Stimulated activated effector memory CD8-positive, alpha-beta T cell treated with anti-CD3 and anti-CD28 coated beads, Interleukin-12 subunit alpha, Interleukin-12 subunit beta, amount 100 ng/mL, for 72 hours (primary cell): ENCODE measurements at regions not wholly inside any gene's neighbourhood (a gene's known extent, or its start where the extent isn't known, plus 50 kb on each side); places are given as distances from the start of the nearest gene placed in this dataset.

Source experiments
- ATAC-seq: fragments of 150-1000 bp; cut with Tn5 transposase; 2 replicates; pipeline ENCODE4 v1.10.0; 2021
- DNase-seq, 2 donors: peaks; one replicate each; pipeline ENCODE4 v3.0.0; 2021 to 2022; ENCODE audit warnings: low spot score in 2 of 2
- H3K27ac Mint-ChIP-seq: one replicate; pipeline ENCODE4 v1.8.0; 2022; ENCODE audit warnings: mild to moderate bottlenecking, mixed read lengths
- H3K36me3 Mint-ChIP-seq: one replicate; pipeline ENCODE4 v1.8.0; 2022; ENCODE audit warnings: mild to moderate bottlenecking, mixed read lengths
- H3K4me1 Mint-ChIP-seq: one replicate; pipeline ENCODE4 v1.8.0; 2022; ENCODE audit warnings: mixed read lengths
- H3K4me3 Mint-ChIP-seq: one replicate; pipeline ENCODE4 v1.8.0; 2022; ENCODE audit warnings: mild to moderate bottlenecking, mixed read lengths
- H3K9me3 Mint-ChIP-seq: one replicate; pipeline ENCODE4 v1.8.0; 2022; ENCODE audit warnings: mixed read lengths

DNA sequence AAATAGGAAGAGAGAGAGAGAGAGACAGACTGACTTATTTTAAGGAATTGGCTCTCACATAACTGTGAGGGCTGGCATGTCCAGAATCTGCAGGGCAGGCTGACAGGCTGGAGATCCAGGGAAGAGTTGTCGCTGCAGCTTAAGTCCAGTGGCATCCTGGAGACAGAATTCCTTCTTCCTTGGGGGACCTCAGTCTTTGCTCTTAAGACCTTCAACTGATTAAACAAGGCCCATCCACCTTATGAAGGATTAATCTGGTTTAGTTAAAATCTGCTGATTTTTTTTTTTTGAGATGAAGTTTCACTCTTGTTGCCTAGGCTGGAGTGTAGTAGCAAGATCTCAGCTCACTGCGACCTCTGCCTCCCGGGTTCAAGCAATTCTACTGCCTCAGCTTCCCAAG is 128.0 kb upstream of the ALDH1A3 start:
- Mint-ChIP-seq H3K27ac (no peak overlapping the region), H3K4me3 (no peak overlapping the region)
- no peak for ATAC-seq

DNA sequence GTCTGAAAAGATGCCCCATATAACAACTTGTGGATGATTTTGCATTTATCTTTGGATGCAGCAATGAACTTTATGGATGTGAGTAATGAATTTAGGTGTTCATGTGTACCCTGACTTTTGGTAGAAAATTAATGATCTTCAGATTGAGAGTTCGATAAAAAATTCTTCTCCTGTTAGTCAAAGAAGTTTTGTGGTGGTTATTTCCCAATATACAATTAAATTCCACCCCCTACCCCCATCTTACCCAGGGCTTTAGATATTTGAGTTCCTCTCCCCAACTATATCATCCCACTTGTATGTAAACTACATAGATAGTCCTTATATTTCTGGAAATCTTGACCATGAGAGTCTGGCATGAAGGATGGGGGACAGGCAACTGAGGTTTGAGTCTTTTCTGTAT is 126.1 kb upstream of the ALDH1A3 start:
- DNase-seq = no peak
- no peak overlapping the region for H3K4me3 Mint-ChIP-seq
- H3K36me3 Mint-ChIP-seq = no peaks in the 10 kb centered on the region
- no peak overlapping the region for H3K27ac Mint-ChIP-seq
- H3K9me3 Mint-ChIP-seq = peaks cover 7% of the 10 kb centered on the region
- H3K4me1 Mint-ChIP-seq = no peaks in the 10 kb centered on the region
- no peak for ATAC-seq

More for the DNA sequence above, 128.0 kb upstream of the ALDH1A3 start:
- H3K4me1 Mint-ChIP-seq = no peaks in the 10 kb centered on the region
- no peaks in the 10 kb centered on the region for H3K36me3 Mint-ChIP-seq
- H3K9me3 Mint-ChIP-seq = peaks cover 12% of the 10 kb centered on the region
- no peak for DNase-seq

DNA sequence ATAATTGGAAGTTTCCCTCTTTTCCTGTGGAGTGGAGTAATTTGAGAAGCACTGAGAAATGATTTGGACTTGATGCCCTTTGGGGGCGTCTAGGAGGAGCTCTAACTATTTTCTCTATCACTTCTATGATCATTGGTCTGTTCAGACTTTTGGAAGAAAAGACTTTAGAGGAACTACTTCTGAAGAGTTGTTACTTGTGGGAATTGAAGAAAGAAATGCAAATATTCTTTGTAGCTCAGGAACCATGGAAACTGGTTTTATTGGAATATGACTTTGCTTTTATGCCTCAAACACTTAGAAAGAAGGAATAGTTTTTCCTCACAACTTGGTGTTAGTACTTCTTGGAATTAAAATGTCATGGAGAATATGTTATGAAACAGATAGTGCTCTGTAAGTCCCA is 122.0 kb upstream of the ALDH1A3 start:
- DNase-seq (no peak), ATAC-seq (no peak)
- no peak overlapping the region for H3K27ac Mint-ChIP-seq
- no peaks in the 10 kb centered on the region for H3K36me3 Mint-ChIP-seq
- no peaks in the 10 kb centered on the region for H3K9me3 Mint-ChIP-seq
- no peak overlapping the region for H3K4me3 Mint-ChIP-seq
- H3K4me1 Mint-ChIP-seq = no peaks in the 10 kb centered on the region

DNA sequence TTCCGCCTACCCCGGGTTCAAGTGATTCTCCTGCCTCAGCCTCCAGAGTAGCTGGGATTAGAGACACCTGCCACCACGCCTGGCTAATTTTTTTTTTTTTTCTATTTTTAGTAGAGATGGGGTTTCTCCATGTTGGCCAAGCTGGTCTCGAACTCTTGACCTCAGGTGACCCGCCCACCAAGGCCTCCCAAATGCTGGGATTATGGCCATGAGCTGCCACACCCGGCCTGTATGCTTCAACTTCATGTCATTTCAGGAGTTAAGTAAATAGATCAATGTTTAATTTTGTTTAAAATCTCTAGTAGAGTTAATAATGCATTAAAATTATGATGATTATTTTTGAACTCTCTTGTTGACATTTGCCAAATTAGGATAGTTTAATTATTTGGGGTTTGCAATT is 121.1 kb upstream of the ALDH1A3 start:
- H3K4me3 Mint-ChIP-seq = no peak overlapping the region
- no peaks in the 10 kb centered on the region for H3K4me1 Mint-ChIP-seq
- no peaks in the 10 kb centered on the region for H3K9me3 Mint-ChIP-seq
- H3K27ac Mint-ChIP-seq = no peak overlapping the region
- H3K36me3 Mint-ChIP-seq = no peaks in the 10 kb centered on the region
- ATAC-seq (no peak), DNase-seq (no peak)

DNA sequence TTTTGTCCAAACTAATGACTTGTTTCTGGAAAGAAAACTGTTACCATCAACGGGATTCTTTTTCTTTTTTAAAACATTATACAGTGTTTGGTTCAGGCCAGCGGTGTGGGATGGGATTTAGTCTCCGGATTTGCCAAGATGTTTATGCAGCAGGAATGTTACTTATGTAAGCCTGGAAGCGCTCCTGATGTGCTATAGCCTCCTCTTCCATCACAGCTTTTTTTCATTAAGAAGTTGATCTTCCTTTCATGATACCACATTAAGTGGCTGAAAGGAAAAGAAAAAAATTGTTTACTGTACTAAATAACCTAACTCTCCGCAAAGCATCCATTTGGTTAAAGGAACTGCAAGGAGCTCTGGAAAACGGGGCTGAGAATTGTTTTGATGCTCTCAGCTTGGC is 120.5 kb upstream of the ALDH1A3 start:
- ATAC-seq (no peak), DNase-seq (no peak)
- H3K36me3 Mint-ChIP-seq = no peaks in the 10 kb centered on the region
- no peak overlapping the region for H3K4me3 Mint-ChIP-seq
- H3K27ac Mint-ChIP-seq = no peak overlapping the region
- H3K4me1 Mint-ChIP-seq = no peaks in the 10 kb centered on the region
- H3K9me3 Mint-ChIP-seq = no peaks in the 10 kb centered on the region

DNA sequence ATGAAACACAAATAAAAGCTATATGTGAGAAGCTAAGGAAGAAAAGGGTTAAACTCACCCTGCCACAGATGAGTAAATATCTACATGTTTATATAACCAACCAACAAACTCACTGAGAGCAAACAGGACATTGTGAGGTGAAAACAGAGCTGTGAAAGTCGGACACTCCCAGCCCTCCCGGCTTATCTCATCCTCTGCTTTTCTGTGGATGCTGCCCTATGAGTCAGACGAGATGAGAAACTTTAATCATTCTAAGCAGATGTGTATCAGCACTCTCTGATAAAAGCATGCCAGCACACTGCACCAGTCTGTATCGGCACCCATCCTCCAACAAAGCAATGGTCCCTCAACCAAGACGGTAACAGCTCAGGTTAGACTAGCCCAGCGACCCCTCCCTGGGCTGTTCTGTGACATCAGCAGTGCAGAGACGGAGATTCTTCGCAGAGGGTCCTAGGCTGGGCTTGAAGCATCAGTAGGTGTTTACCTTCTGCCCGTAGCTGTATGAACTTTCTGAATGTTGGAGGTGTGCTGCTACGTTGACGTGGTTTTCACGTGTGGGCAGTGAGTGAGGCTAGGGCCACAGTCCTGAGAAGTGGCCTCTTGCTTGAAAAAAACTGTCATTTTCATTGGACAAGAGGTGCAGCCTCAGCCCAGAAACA is 119.8 kb upstream of the ALDH1A3 start:
- Mint-ChIP-seq H3K4me3 (no peak overlapping the region), H3K9me3 (no peaks in the 10 kb centered on the region), H3K36me3 (no peaks in the 10 kb centered on the region), H3K4me1 (no peaks in the 10 kb centered on the region), H3K27ac (no peak overlapping the region)
- DNase-seq (peak in 1 of 2 donors; percentile 36), ATAC-seq (peak; percentile 49)

DNA sequence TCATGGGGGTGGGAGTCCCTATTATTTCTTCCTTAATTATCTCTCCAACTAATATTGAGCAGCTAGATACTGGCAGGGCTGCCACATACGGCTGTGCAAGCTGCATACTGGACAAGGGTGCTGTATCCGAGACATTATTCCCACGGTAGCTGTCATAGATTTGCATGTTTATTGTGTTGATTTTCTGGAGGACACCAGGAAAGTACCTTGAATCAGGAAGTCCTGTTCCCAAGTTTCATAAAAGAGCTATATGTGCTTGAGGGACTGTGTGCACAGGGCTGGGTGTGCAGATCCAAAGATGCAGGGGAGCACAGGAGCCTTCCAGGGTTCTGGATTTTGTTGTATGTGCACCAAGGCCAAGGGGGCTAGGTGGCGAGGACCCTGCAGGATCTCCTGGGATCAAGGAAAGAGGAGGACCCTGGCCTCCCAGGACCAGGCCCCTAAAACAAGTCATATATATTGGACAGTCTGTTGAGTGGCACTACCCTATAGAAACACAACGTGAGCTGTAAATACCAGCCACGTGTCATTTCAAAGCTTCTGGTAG is 119.2 kb upstream of the ALDH1A3 start:
- H3K36me3 Mint-ChIP-seq = no peaks in the 10 kb centered on the region
- no peak for ATAC-seq
- H3K4me3 Mint-ChIP-seq = no peak overlapping the region
- peak in 1 of 2 donors; percentile 32 for DNase-seq
- H3K9me3 Mint-ChIP-seq = no peaks in the 10 kb centered on the region
- H3K27ac Mint-ChIP-seq = no peak overlapping the region
- H3K4me1 Mint-ChIP-seq = no peaks in the 10 kb centered on the region

DNA sequence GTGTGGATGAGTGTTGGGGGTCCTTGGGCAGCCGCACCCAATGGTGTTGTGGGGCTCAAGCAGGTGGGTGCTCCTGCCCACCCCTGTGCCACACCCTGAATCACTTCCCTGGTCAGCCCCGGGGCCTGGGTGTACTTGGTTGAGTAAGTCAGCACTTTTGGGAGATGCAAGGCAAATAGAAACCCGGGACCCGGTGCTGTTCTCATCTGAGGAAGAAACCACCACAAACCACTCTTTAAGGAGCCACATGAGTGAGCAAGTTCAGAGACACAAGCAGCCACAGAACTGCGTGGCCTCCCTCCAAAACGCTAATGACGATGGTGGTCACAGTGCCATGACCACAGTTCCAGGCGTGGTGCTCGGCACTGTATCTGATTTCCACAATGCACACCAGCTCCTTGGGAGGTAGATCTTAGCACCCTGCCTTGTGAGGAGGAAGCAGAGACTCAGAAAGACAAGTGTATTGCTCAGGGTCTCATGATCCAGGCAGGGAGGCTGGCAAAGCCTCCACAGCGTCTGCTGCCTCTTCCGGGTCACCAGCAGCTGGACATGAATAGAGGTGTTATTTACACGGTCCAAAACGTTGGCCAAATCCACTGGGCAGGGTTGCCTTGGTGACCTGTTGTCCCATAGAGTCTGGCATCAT is 118.2 kb upstream of the ALDH1A3 start:
- Mint-ChIP-seq H3K9me3 (no peaks in the 10 kb centered on the region), H3K36me3 (no peaks in the 10 kb centered on the region), H3K4me1 (no peaks in the 10 kb centered on the region), H3K4me3 (no peak overlapping the region), H3K27ac (no peak overlapping the region)
- DNase-seq (peak in 1 of 2 donors; percentile 32), ATAC-seq (no peak)

DNA sequence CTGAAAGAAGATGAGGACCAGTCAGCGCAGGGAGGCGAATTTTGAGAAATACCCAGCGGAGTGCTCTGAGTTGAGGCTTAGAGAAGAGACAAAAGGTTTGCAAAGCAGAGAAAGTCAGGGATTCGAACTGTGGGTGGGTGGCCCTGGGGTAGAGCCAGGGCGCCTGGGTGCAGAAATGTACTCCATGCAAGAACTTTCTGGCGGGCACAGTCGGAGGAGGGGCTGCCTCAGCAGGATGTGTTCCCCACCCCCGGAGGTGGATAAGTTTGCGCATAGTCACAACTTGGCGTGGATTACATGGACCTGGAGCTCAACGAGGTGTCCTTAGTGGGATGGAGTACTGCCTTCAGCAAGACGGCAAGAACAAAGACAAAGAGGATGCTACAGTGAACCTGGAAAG is 117.3 kb upstream of the ALDH1A3 start:
- no peak for ATAC-seq
- Mint-ChIP-seq H3K9me3 (no peaks in the 10 kb centered on the region), H3K36me3 (no peaks in the 10 kb centered on the region), H3K27ac (no peak overlapping the region), H3K4me1 (no peaks in the 10 kb centered on the region), H3K4me3 (no peak overlapping the region)
- DNase-seq = peak in 1 of 2 donors; percentile 32

DNA sequence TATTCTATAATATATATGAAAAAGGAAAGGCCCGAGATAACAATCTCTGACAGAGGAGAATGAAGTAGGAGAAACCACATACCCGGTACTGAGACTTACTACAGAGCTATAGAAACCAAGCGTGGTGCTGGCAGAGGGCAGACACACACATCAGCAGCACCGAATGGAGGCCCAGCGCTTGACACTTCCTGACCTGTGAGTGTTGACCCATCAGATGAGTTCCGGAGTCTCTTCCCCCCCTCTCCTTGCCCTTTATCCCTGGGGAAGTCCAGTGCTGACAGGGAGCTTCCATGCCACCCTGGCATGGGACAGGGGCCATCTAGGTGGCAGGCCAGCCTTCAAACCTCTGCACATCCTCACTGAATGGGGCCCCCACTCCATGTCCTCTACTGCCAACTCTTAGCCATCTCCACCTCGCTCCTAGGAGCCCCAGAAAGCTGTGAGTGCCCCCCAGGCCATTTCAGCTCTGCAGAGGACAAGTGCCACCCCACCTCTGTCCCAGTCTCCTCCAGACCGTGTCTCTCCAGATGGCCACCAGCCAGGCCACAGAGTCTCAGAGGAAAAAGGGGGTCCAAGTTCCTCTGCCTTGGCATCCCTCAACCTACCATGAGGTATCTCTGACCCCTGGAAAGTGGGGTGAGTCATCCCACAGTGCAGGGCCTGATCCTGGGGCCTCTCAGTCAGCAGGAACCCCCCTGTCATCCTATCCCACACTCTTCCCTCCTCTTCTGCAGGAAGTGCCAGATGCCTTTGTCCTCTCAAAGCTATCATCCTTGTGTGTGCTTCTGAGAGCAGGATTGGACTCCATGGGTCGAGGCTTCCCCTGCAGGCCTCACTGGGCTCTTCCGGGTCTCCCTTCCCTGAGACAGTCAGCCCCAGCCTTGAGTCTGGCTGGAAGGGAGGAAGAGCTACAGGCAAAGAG is 116.5 kb upstream of the ALDH1A3 start:
- Mint-ChIP-seq H3K9me3 (no peaks in the 10 kb centered on the region), H3K4me3 (no peak overlapping the region), H3K36me3 (no peaks in the 10 kb centered on the region), H3K27ac (no peak overlapping the region), H3K4me1 (no peaks in the 10 kb centered on the region)
- peak in 1 of 2 donors; percentile 33 for DNase-seq
- no peak for ATAC-seq

DNA sequence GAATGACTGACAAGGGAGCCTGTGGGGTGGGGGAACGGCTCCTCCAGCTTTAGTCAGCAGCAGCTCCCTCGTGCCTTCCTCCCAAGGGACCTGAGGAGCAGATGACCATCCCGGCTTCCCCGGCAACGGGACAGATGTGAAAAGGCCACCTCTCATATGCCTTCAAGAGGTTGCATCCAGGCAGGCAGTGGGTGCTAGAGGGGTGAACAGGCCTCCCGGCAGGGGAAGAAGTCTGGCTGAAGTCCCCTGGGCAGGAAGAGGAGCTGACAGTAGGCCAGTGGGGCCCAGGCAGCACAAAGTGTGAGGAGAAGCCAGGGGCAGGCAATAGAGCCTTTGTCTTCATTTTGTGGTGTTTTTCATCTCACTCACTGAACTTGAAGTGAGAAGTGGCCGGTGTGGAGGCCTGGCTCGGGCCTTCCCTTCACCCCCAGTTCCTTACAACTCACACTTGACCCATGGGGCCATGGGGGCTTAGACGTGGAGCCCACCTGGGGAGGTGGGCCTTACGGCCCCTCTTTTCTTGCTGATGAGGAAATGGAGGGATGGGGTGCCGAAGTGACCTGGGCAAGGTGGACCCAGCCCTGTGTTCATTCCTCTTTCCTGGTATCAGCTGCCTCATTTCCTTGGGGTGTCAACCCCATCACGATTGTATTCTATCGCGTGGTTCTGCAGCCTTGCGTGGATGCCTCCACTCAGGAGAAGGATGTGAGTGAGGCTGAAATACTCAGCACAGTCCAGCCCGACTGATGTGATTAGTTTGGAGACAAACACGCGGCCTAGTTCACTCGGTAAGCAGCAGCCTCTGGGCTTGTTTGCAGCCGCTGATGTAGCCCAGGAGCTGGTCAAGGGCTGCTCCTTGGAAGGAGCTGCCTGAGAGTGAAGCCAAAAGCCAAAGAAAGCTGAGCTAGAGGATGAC is 115.5 kb upstream of the ALDH1A3 start:
- Mint-ChIP-seq H3K4me3 (no peak overlapping the region), H3K36me3 (no peaks in the 10 kb centered on the region), H3K4me1 (no peaks in the 10 kb centered on the region), H3K9me3 (no peaks in the 10 kb centered on the region), H3K27ac (no peak overlapping the region)
- ATAC-seq (no peak), DNase-seq (peak in 1 of 2 donors; percentile 38)

DNA sequence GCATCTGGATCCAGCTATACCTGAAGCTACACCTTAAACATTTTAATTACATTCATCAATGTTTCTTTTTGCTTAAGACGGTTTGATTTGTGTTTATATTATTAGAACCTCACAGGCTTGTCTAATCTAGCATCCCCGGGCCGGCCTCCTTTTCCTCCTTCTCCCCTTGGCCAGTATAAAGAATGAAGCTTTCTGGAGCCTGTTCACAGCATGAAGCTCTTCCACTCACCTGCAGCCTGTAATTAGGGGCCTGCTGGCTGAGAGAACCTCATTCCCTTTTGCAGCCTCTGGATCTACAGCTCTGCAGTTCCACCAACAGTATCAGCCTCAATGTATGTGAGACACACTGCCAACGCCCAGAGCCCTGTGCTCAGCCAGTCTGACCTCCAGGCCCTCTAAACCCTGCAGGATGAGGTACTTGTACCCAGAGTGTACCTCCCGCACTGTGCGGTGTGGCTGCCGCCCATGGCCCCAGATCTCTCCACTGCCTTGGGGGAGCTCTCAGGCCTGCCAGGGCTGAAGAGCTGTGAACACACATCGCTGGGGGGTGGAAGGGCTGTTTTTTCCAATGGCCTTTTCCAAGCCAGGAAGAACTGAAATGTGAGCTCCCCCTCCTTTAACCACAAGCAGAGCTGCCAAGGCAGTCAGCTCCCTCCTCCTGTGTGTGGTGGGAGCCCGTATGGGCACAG is 114.7 kb upstream of the ALDH1A3 start:
- ATAC-seq = no peak
- no peak for DNase-seq
- Mint-ChIP-seq H3K36me3 (no peaks in the 10 kb centered on the region), H3K9me3 (no peaks in the 10 kb centered on the region), H3K4me1 (no peaks in the 10 kb centered on the region), H3K4me3 (no peak overlapping the region), H3K27ac (no peak overlapping the region)

DNA sequence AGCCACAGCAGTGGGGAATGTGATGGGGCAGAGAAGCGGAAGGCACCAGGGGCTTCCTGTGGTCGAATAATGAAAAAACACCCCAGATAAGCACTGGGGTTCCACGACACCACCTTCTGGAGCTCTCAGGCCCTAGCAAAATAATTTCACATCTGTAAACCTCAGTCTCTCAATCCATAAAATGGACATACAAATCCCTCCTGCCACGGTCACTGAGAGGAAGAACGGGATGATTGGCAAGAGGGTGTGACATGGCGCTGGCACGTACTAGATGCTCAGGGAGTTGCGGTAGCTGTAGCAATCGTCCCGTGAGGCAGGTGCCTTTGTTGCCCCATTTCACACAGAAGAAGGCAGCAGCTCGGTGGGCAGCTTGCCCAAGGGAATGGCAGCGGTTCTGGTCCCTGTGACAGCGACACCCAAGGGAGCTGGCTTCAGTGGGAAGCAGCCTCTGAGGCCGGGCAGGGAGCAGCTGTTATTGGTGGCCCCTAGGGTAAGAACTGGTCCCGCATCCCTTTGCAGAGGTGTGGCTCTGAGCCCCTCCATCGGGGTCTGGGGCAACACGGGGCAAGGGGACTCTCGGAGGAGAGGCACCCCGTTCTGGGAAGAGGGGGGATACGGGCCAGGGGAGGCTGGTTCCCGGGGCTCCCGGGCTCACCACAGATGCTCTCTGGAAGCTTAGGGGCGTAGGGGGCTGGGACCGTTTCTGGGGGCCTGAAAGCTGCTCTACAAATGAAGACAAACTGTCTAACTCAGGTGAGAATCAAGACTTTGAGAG is 114.0 kb upstream of the ALDH1A3 start:
- ATAC-seq (no peak), DNase-seq (peak in 1 of 2 donors; percentile 36)
- H3K27ac Mint-ChIP-seq = no peak overlapping the region
- H3K9me3 Mint-ChIP-seq = no peaks in the 10 kb centered on the region
- no peaks in the 10 kb centered on the region for H3K4me1 Mint-ChIP-seq
- no peak overlapping the region for H3K4me3 Mint-ChIP-seq
- H3K36me3 Mint-ChIP-seq = no peaks in the 10 kb centered on the region
